ENCODE measurements at regions not wholly inside any gene's neighbourhood (a gene's known extent, or its start where the extent isn't known, plus 50 kb on each side); places are given as distances from the start of the nearest gene placed in this dataset.

DNA sequence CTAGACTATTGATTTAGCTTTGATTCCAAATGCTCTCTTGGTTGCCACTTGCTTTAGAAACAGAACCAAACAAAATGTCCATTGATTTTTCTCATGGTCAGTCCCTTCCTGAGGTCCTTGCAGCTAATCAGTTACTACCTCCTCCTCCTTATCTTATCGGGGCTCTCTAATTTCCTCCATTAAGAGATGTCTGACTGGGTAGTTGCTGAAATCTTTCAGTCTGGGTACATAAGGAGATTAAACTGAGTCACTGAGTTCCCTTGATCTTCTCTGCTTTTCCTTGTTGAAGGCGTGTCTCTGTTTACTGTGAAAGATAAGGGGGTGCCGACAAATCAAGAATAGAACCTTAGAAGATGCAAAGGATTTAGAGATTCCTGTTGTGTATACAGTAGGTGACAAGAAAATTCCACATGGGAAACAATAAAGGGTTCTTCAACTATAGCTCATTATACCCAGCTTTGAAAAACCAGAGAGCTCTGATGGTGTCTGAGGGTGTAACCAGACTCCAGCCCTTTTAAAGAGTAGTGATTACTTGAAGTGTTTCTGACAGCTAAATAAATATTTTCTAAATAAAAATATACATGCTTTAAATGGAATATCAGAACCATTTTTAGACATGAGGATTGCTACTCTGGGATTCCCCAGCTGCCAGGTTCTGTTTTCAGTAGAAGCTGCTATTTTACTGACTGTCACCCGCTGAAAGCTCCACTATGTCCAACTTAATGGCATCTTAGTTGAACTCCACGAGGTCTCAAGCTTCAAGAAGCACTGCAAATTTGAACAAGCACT lies 791.3 kb upstream of the SOX9 start:
- no peak for DNase-seq (ENCODE audit: low read depth in 1 of 2, low spot score in 2 of 2)
- CTCF ChIA-PET (ENCODE audit: partially characterized antibody), result interaction anchor here (1.0 kb wide), 1 partner anchor 66 kb away, joined by 3 read pairs; no protein-coding TSS in a partner anchor
- TF ChIP-seq CREB1 (IDR thresholded peaks at IDR 0.05), result no peak
- TF ChIP-seq, protein P1, sequence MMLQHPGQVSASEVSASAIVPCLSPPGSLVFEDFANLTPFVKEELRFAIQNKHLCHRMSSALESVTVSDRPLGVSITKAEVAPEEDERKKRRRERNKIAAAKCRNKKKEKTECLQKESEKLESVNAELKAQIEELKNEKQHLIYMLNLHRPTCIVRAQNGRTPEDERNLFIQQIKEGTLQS (IDR thresholded peaks at IDR 0.05; ENCODE audit: insufficient read depth, low read depth, low read length), result no peak
- TF ChIP-seq, protein P2, sequence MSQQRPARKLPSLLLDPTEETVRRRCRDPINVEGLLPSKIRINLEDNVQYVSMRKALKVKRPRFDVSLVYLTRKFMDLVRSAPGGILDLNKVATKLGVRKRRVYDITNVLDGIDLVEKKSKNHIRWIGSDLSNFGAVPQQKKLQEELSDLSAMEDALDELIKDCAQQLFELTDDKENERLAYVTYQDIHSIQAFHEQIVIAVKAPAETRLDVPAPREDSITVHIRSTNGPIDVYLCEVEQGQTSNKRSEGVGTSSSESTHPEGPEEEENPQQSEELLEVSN (IDR thresholded peaks at IDR 0.05), result no peak
- no peak for TF ChIP-seq NANOG (IDR thresholded peaks at IDR 0.05; ENCODE audit: insufficient read depth, low read depth, low read length, poor library complexity, severe bottlenecking)
- no peak for TF ChIP-seq JUND (IDR thresholded peaks at IDR 0.05; ENCODE audit: low read length)
- TF ChIP-seq, protein P3, sequence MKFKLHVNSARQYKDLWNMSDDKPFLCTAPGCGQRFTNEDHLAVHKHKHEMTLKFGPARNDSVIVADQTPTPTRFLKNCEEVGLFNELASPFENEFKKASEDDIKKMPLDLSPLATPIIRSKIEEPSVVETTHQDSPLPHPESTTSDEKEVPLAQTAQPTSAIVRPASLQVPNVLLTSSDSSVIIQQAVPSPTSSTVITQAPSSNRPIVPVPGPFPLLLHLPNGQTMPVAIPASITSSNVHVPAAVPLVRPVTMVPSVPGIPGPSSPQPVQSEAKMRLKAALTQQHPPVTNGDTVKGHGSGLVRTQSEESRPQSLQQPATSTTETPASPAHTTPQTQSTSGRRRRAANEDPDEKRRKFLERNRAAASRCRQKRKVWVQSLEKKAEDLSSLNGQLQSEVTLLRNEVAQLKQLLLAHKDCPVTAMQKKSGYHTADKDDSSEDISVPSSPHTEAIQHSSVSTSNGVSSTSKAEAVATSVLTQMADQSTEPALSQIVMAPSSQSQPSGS (IDR thresholded peaks at IDR 0.05; ENCODE audit: low read length), result no peak
- TF ChIP-seq EGR1 (IDR thresholded peaks at IDR 0.05; ENCODE audit: borderline replicate concordance, low read depth, low read length), result no peak
- TF ChIP-seq SP2 (IDR thresholded peaks at IDR 0.05; ENCODE audit: low read length), result no peak
- TF ChIP-seq MAX (IDR thresholded peaks at IDR 0.05), result no peak
- TF ChIP-seq TCF12 (IDR thresholded peaks at IDR 0.05; ENCODE audit: low read depth, low read length), result no peak

More for the DNA sequence above, 791.3 kb upstream of the SOX9 start:
- no peak overlapping the region for H4K8ac ChIP-seq (ENCODE audit: extremely low read depth, insufficient read depth, low read length)
- H3K4ac ChIP-seq (replicated peaks; ENCODE audit: insufficient read length, low read depth, low read length), result no peak overlapping the region
- H2BK20ac ChIP-seq (ENCODE audit: low read length), result no peak overlapping the region
- no peaks in the 10 kb centered on the region for H3K79me2 ChIP-seq (ENCODE audit: control insufficient read depth in 1 of 2, insufficient read depth in 2 of 2, low read length in 2 of 2)
- POLR2A ChIA-PET (ENCODE audit: partially characterized antibody), result no interaction called here
- no peak overlapping the region for H2BK120ac ChIP-seq (replicated peaks; ENCODE audit: low read depth, low read length)
- no peak overlapping the region for H3K14ac ChIP-seq (ENCODE audit: insufficient read length)
- FAIRE-seq, result no peak
- H3K4me2 ChIP-seq (ENCODE audit: insufficient read depth in 1 of 2, low read depth in 2 of 2, low read length in 2 of 2), result no peak overlapping the region
- H3K23ac ChIP-seq (ENCODE audit: insufficient read length), result no peak overlapping the region
- no peak overlapping the region for H4K91ac ChIP-seq (replicated peaks; ENCODE audit: insufficient read length, low read length)
- H3K27me3 ChIP-seq (replicated peaks in 1 of 4; ENCODE audit: control insufficient read depth in 3 of 4, extremely low read depth in 1 of 4, insufficient read depth in 3 of 4, low read length in 3 of 4), result no peaks in the 10 kb centered on the region
- no peak overlapping the region for H3K27ac ChIP-seq (ENCODE audit: low read depth, low read length)
- H3K9me3 ChIP-seq (ENCODE audit: insufficient read depth in 2 of 2, low read depth in 1 of 2, low read length in 1 of 2), result no peaks in the 10 kb centered on the region
- WGBS, 2 experiments (ENCODE audit: extremely low coverage in 1 of 2, insufficient coverage in 1 of 2, insufficient read length in 1 of 2, insufficient replicate concordance in 2 of 2, low coverage in 1 of 2, low lambda C conversion rate in 2 of 2, missing lambda C conversion rate in 1 of 2), result 97% methylated on average over 5 of the region's 5 CpGs; no CpG with 5 or more reads in 1 of the 2 experiments
- no peak overlapping the region for H3K4me3 ChIP-seq (ENCODE audit: extremely low read depth in 1 of 4, insufficient read depth in 2 of 4, low read depth in 3 of 4, low read length in 4 of 4)
- H2BK5ac ChIP-seq (ENCODE audit: low read depth, low read length), result no peak overlapping the region
- H3K56ac ChIP-seq (replicated peaks; ENCODE audit: insufficient read length, low read depth, low read length), result no peak overlapping the region
- no peak overlapping the region for H3K18ac ChIP-seq (ENCODE audit: extremely low read depth, low read length)
- H4K5ac ChIP-seq (ENCODE audit: insufficient read length, low read depth, low read length), result no peak overlapping the region
- no peaks in the 10 kb centered on the region for H3K36me3 ChIP-seq (ENCODE audit: control insufficient read depth in 2 of 4, insufficient read depth in 4 of 4, low read length in 3 of 4)
- H2AK5ac ChIP-seq (ENCODE audit: low read depth, low read length), result no peak overlapping the region
- no peaks in the 10 kb centered on the region for H3K4me1 ChIP-seq (replicated peaks in 1 of 4; ENCODE audit: control insufficient read depth in 3 of 4, insufficient read depth in 4 of 4, low read length in 3 of 4)
- H4K20me1 ChIP-seq (replicated peaks in 1 of 2; ENCODE audit: control insufficient read depth in 1 of 2, insufficient read depth in 2 of 2, low read length in 2 of 2), result no peaks in the 10 kb centered on the region
- no peaks in the 10 kb centered on the region for H3K79me1 ChIP-seq (ENCODE audit: low read depth, low read length)
- H3K9ac ChIP-seq (replicated peaks in 1 of 4; ENCODE audit: extremely low read depth in 1 of 4, low read depth in 3 of 4, low read length in 3 of 4), result no peak overlapping the region
- no peak overlapping the region for H2BK15ac ChIP-seq (ENCODE audit: low read length)
- no peak overlapping the region for H2AFZ ChIP-seq (ENCODE audit: low read length)
- no peaks in the 10 kb centered on the region; the same call in 1 of the 2 replicates for H3K23me2 ChIP-seq (ENCODE audit: low read depth, low read length)
- no peak overlapping the region for H2BK12ac ChIP-seq (ENCODE audit: low read depth, low read length)
